Cerebellar cortex (tissue), 1 donor: ENCODE measurements at regions not wholly inside any gene's neighbourhood (a gene's known extent, or its start where the extent isn't known, plus 50 kb on each side); places are given as distances from the start of the nearest gene placed in this dataset.
A peak's percentile ranks its signal among the peaks of the same experiment; 100 is the strongest.

Experiments
- DNase-seq: peaks from one replicate; pipeline ENCODE4 v3.0.0-alpha.2; 2015; ENCODE audit warnings: low spot score

DNA sequence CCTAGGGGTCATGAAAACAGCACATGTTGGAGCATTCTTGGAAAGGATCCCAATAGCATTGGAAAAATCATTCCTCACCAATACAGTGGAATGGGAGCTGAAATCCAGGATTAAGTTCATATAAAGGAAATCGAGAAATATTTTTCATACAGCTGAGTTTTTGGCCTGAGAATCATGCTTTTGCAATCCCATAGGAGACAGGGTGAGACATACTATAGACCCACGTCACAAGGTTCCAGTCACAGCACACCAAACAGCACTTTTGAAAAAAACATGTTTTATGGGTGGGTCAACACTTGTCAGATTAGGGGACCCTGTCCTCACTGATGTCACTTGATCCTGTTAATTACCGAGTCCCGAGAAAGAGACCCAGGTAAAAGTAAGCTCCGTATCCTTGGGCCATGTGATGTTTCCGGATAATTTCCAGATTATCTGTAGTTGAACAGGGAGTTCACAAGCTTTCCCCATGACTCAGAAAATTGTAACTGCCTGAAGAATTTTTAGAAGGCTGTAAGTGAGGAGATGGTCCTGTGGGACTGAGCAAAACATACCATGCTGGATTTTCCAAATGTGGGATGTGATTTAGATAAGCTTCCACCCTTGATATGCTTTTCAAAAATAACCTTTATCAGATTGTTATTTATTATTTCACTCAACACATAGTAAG, 80.9 kb upstream of the TLR3 start:
- DNase-seq, result no peak

DNA sequence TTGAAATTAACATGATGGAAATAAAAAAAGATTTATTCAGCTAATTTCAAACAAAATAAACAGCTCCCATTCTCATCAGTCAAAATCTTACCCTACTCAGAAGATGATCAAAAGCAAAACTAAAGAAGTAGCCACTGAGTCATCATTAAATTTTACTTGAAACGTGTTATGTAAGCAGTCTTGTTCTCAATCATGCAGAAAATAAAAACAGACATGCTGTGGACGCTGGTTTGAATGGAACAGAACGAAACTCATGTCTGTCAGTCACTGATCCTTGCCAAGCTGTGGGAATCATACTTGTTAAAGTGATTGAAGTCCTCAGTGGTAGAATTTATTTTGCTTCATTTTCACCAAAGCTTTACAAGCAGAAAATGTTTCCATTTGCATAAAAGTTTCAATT, 77.2 kb upstream of the TLR3 start:
- DNase-seq, result no peak

DNA sequence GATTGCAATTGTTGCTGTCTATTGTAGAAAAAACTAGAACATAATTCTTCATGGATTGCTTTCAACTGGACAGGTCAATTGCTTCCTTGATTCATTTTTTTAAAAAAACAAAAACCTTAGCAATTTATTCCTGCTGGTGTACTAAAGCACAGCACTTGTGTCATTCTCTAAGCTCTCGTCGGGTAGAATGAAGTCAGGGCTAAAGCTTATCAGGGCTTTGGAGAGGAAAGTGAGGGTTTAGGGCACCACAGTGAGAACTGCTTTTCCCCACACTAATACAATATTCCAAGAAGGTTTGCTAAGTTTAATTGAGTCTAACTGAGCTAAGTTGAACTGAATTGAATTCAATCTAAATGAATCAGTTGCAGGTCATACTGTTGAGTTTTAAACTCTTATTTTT, 76.4 kb upstream of the TLR3 start:
- no peak for DNase-seq

DNA sequence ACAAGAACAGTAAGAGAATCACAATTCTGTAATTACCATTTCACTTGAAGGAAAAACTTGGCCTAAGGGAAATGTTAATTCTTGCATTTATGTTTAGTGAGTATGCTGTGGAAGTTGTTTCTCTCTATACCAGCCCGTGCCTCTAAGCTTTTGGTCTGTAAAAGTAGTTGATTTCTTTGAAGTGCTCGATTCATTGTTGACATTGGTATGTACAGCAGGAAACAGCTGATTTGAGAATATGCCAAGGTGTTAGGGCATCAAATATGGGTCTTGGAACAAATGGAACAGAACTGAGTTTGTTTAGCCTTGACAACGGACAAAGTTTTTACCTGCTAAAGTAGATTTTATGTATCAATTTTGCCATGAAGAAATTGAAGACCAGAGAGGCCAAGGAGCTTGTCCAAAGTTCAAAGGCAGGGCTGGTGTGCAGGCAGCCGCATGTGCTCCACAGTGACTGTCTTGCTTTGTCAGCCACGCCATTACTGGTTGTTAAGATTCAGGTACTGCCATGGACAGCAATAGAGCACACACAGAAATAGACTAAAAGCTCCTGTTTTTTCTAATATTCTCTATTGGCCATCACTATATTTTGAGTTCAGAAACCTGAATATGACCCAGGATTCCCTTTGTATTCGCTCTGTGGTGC, 75.5 kb upstream of the TLR3 start:
- DNase-seq, result no peak

DNA sequence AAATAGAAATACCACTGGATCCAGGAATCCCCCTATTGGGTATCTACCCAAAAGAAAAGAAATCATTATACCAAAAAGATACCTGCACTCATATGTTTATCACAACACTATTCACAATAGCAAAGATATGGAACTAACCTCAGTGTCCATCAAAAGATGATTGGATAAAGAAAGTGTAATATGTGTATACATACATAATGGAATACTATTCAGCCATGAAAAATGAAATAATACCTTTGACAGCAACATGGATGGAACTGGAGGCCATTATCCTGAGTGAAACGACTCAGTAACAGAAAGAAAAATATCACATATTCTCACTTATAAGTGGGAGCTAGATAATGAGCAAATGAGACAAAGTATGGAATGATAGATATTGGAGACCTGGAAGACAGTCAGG, 74.2 kb upstream of the TLR3 start:
- no peak for DNase-seq

DNA sequence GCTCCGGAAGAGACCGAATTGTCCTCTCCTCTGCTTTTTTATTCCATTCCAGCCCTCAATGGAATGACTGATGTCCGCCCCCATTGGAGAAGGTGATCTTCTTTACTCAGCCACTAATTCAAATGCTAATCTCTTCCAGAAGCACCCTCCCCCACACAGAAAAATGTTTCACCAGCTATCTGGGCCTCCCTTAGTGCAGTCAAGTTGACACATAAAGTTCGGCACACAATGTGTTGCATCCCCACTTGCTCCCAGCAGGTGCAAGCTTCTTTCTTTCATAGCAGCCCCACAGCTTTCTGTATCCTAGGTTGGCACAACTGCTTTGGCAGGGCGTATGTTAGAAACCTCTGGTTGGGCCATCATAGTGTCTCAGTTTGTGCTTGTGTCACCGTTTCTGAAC, 73.3 kb upstream of the TLR3 start:
- no peak for DNase-seq

DNA sequence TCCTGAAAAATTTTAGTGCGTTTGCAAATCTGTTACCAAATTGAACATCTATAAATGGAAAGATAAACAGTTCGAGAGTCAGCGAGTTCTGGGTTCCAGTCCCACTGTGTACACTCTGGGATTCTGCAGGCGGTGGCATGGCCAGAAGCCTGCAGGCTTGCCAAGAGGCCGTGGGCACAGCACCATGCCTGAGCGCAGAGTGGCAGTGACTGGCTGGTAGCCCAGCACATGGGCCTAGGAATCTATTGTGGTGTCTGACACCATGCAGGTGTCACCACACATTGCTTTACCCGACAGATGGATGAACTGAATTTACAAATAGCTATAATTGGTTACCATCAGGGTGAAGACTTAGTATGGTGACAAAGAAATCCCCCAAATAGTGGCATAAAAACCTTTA, 71.7 kb upstream of the TLR3 start:
- DNase-seq, result peak; percentile 77

DNA sequence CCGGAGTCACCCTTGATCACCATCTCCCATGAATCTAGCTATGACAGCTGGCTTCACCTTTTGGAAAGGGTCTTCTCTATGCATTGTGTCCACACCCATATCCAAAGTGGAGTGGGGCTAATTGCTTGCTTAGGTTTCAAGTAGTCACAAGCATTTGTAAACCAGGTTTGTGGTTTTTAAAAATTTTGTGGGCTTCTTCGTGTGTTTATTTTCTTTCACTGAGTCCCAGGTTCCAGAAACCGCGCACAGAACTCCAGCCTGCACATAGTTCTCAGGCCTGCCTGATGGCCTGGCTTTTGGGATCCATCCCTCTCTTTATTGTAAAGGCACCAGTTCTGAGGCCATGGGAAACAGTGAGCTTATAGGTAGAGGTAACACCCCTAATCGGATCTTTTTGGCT, 70.2 kb upstream of the TLR3 start:
- DNase-seq, result no peak

DNA sequence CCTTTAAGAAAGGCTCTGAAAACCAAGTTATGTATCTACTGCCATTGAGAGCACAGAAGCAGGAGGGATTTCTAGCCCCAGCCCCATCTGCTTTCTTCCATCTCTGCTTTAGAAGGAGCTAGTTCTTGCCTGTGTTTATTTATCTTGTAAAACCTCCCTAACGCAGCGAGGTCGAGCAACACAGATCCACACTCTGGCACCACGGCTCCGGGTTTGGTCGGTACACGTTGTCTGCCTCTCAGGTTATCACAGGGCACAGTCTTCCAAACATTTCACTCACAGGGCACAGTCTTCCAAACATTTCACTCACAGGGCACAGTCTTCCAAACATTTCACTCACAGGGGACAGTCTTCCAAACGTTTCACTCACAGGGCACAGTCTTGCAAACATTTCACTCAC, 69.7 kb upstream of the TLR3 start:
- no peak for DNase-seq

DNA sequence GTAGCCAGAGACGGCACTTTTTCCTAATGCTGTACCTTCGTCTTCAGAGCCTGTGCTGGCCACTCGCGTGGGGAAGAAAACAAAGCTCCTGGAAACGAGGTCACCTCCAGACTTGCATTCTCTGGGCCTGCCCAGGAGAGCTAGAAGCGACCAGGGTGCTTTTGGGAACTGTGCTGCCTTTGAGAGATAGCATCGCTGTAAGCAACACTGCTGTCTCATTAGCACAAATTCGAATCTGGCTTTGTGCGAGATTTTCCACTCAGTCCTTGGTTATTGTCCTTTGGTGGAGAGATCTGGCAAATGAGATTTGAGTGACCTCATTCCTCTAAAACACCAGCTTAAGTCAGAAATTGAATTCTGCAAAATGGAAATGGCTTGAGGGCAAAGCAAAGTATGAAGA, 66.1 kb upstream of the TLR3 start:
- DNase-seq, result no peak

DNA sequence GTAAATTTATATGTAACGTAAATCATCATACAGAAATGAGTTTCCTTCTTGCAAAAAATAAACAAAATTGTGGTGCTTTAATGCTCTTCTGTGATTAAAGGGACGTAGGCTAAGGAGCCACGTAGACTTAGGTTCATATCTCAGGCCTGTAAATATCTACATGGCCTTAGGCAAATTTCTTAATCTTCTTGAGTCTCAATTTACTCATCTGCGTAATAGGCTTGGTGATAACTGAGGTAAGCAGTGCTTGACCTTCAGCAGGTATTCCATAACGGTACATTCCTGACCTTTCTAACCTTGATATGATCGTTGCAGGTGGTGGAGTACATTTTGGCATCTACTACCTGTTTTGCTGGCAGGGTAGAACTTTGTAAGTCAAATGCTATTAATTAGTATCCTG, 65.2 kb upstream of the TLR3 start:
- no peak for DNase-seq

DNA sequence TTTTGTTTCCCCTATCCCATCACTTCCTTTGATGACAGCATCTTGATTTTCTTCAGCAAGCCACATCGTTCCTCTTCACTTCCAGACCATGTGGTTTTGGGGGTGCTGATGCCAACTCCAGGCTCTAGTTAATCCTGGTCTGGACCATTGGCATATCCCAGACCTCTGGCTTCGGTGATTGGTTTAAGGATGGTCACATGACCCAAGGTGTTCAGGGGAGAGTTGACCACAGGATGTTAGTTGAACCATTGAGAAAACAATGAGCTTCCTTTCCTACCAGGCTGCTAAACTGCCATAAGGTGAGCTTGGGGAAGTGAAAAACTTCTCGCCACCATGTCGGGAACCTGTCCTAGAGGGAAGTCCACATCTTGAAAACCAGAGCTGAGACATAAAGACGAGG, 60.9 kb upstream of the TLR3 start:
- no peak for DNase-seq

DNA sequence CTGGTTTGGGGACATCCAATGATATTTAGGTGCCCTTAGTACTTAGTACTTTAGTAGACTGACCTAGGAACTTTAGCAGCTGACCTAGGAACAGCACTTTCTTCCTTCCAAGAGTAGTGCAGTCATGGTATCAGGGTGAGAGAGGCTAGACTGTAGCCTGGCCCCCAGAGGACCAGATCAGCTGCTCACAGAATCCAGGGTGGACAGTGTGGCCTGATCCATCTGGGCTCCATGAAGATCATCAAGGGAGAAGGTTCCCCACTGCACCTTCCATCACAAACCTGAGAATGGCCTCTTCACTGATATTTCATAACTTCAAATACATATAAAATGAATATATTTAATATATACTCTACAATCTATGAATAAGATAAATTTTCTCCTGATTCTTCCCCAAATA, 59.0 kb upstream of the TLR3 start:
- no peak for DNase-seq

DNA sequence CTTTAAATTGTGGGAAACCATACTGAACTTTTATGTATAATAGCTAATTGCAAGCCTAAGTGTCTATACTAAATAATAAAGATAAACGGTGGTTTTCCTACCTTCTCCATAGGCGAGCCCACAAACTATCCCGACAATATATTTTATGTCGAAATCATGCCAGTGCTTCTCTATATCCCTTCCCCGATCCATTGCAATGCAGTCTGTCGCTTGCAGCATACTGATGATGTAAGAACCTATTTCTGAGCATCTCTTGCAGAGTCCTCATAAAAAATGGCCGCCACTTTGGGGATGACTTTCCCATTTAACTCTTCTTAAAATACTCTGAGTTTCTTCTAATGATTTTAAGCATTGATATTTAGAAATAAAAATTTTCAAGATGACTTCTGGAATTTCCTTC, 58.1 kb upstream of the TLR3 start:
- DNase-seq, result no peak

DNA sequence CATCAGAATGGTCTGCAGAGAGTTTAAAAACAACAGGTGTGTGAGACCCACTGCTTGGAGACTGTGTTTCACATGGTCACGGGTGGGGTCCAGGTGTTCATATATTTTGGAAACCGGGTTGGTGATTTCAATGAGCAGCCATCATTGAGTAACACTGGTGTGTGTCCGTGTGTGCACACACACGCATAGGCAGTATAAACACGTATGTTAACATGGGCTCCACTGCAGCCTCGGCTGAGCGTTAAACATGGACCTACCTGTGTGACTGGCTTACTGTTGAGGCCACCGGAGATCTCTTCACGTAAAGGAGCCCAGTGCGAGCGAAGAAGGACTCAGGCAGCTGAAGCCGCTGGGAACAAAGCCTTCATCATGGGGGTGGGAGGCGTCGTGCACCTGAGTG, 56.9 kb upstream of the TLR3 start:
- no peak for DNase-seq

DNA sequence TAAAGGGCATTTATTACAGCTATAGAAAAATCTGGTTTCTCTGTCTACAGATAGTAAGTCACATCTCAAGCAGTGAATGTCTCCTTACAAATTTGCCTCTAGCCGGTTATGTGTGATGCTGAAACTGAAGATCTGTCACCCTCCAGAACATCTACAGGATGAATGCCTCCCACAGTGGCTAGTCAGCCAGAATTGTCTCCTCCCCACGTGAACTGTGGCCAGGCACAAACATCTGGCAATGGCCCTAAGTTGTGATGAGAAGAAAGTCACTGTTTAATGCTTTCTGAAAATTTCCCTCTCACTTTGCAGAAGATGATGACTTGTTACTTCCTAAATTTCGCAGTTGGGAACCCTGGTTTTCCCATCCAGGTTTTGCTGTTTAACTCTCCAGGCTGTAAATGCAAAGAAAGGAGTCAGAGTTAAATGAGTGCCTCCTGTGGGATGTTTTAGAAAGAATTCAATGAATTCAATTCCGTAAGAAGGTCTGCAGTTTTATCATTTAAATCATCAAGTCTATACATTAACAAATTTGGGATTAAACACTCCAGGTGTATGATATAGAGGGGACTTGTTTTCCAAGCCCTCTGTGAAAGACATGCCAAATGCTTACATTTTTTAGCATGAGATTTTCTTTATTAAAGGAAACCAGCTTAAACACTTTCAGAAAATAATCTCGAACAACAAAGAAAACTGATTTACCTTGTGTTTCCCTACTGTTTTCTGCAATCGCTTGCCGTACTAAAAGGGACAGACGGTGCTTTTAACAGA, 55.4 kb upstream of the TLR3 start:
- no peak for DNase-seq

DNA sequence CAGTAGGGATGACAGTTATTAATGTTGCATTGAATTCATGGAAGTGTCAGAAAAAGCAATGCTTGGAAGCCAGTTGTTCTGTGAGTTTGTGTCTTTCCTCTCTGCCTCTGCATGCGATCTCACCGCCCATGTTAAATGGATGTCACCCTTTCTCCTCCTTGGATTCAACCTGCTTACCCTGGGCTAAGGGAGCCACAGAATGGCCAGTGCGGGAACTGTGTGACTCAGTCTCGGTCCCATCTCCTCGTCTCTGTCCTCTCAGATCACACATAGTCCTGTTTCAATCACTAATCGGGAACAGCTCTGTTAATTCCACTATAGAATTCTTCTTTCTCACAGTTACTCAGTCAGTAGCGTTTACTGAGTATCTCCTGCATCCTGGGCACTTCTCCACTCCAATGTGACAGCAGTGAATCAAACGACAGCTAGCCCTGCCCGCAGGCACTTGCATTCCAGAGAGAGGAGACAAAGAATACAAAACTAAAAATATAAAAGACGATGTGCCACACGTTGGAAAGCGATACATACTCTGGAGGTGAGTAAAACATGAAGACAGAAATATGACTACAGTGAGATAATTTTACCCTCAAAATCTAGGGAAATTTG, 53.6 kb upstream of the TLR3 start:
- no peak for DNase-seq

DNA sequence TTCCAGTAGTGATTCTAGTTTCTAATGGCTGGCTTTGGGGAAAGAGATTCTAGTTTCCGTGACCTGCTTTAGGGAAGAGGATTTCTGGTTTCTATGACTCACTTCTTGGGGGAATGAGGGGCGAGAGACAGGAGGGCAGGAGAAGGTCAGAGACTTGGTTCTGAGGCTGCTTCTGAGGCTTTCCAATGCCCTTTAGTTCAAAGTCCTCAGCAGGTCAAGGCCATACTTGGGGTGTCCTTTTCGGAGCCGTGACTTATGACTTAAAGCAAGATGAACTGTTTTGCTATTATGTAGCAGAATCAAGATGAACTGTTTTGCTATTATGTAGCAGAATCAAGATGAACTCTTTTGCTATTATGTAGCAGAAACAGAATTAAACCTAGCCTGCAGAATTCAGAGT, 52.2 kb upstream of the TLR3 start:
- no peak for DNase-seq

DNA sequence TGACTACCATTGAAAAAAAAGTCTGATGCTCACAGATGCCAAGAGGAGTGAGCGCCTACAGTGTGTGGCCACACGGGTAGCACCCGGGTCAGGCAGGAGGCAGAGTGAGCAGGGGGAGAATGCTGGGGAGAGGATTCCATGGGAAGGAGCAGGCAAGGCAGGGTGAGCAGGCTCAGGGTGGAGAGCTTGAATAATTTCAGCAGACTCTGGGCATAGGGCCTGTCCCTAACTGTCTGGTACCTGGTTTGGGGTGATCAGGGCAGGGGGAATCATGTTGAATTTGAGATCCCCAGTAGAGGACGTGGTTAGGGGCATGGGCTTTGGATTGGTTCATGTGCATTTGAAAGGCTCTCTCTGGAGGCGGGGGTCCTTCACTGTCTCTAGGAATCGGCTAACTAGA, 51.2 kb upstream of the TLR3 start:
- no peak for DNase-seq

DNA sequence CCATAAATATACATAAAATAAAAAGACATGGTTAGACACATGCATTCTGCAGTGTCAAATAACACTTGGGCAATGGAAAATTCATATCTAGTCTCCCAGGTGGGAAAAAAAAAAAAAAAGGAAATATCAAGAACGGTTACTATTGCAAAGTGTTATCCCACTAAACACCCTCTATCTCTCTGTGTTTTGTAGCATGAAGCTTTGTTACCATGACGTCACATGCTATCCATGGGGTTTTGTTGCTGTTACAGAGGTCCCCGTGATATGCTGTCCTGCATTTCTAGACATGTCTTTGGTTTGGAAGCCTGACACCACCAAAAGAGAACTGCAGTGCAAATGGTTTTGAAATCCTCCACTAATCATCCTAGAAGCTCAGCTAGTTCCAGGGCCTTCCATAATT, 50.7 kb upstream of the TLR3 start:
- DNase-seq, result no peak

DNA sequence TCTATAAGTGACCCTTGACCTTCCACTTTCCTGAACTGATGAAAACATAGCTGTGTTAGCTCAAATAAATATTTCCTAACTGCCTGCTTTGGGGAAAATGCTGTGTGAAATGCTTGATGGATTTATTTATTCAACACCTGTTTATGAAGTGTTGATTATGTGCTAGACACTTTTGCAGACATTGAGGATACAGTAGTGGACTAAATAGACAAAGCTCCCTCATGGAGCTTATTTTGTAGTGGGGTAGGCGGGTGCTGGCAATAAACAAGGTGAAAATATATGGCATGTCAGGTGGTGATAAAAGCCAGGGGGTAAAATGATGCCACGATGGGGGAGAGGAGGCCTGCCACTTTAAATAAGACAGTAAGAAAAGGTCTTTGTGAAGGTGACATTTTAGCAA, 50.2 kb upstream of the TLR3 start:
- no peak for DNase-seq
